ENCODE measurements at regions not wholly inside any gene's neighbourhood (a gene's known extent, or its start where the extent isn't known, plus 50 kb on each side); places are given as distances from the start of the nearest gene placed in this dataset.

- no peak for TF ChIP-seq CTCF (IDR thresholded peaks at IDR 0.05; ENCODE audit: unreplicated experiment)
- BruUV-seq (replicated peaks) = no TSS peak
- DNase-seq (ENCODE audit: unreplicated experiment) = peak; percentile 19
- no peaks in the 10 kb centered on the region for H3K27me3 Mint-ChIP-seq (ENCODE audit: insufficient read depth, unreplicated experiment)
- no peaks in the 10 kb centered on the region for H3K36me3 Mint-ChIP-seq (ENCODE audit: insufficient read depth, unreplicated experiment)
- intact Hi-C loops (cut with micrococcal nuclease) = no loop called here
- ChIA-PET POLR2A (interaction anchor here (0.6 kb wide), 1 partner anchor 458 kb away, joined by 3 read pairs; no protein-coding TSS in a partner anchor), CTCF (no interaction called here)
- H3K27ac Mint-ChIP-seq (ENCODE audit: low read depth, unreplicated experiment) = no peak overlapping the region
- H3K9me3 Mint-ChIP-seq (ENCODE audit: unreplicated experiment) = no peaks in the 10 kb centered on the region
- peaks cover 16% of the 10 kb centered on the region for H3K4me1 Mint-ChIP-seq (ENCODE audit: insufficient read depth, unreplicated experiment)
- no peak overlapping the region for H3K4me3 Mint-ChIP-seq (ENCODE audit: unreplicated experiment)
Observed at GRCh38 chr5:109529987-109530386, 120.2 kb upstream of the PJA2 start.

- no peak overlapping the region for H3K4me3 Mint-ChIP-seq (ENCODE audit: unreplicated experiment)
- peaks cover 16% of the 10 kb centered on the region for H3K4me1 Mint-ChIP-seq (ENCODE audit: insufficient read depth, unreplicated experiment)
- intact Hi-C loops (cut with micrococcal nuclease) = no loop called here
- no TSS peak for BruUV-seq (replicated peaks)
- peak; percentile 43 for DNase-seq (ENCODE audit: unreplicated experiment)
- CTCF ChIA-PET = no interaction called here
- no peak overlapping the region for H3K27ac Mint-ChIP-seq (ENCODE audit: low read depth, unreplicated experiment)
- no peaks in the 10 kb centered on the region for H3K36me3 Mint-ChIP-seq (ENCODE audit: insufficient read depth, unreplicated experiment)
- POLR2A ChIA-PET = interaction anchor here (0.6 kb wide), 1 partner anchor 120 kb away, joined by 3 read pairs; the partner anchor contains the start of gene PJA2
- no peaks in the 10 kb centered on the region for H3K9me3 Mint-ChIP-seq (ENCODE audit: unreplicated experiment)
- H3K27me3 Mint-ChIP-seq (ENCODE audit: insufficient read depth, unreplicated experiment) = no peaks in the 10 kb centered on the region
- TF ChIP-seq CTCF (IDR thresholded peaks at IDR 0.05; ENCODE audit: unreplicated experiment) = no peak
Observed at GRCh38 chr5:109529520-109529919, 119.7 kb upstream of the PJA2 start.

GRCh38 chr5:109524555-109524954, 114.8 kb upstream of the PJA2 start:
- CTCF ChIA-PET = no interaction called here
- BruUV-seq (replicated peaks) = no TSS peak
- intact Hi-C loops (cut with micrococcal nuclease) = no loop called here
- Mint-ChIP-seq H3K4me1 (ENCODE audit: insufficient read depth, unreplicated experiment) (no peaks in the 10 kb centered on the region), H3K4me3 (ENCODE audit: unreplicated experiment) (no peak overlapping the region), H3K27me3 (ENCODE audit: insufficient read depth, unreplicated experiment) (no peaks in the 10 kb centered on the region), H3K27ac (ENCODE audit: low read depth, unreplicated experiment) (no peak overlapping the region), H3K36me3 (ENCODE audit: insufficient read depth, unreplicated experiment) (no peaks in the 10 kb centered on the region), H3K9me3 (ENCODE audit: unreplicated experiment) (no peaks in the 10 kb centered on the region)
- TF ChIP-seq CTCF (IDR thresholded peaks at IDR 0.05; ENCODE audit: unreplicated experiment) = no peak
- no peak for DNase-seq (ENCODE audit: unreplicated experiment)
- POLR2A ChIA-PET = no interaction called here

DNA sequence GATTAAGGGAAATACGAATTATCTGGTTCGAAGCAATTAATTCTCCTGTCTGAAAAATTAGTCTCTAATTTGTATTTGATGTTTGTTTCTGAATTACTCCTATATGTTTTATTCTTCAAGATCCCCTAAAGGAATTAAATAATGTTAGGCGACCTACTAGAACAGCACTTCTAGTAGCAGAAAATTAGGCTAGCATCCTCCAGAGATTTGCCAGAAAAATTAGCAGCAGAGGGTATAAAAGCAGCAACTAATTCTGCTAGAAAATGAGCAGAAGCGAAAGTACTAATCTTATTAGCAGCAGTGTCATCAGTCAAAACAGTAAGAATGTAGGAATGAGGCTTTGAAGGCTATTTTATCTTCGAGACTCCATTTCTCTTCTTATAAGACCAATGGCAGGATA, 114.3 kb upstream of the PJA2 start:
- Mint-ChIP-seq H3K9me3 (ENCODE audit: unreplicated experiment) (no peaks in the 10 kb centered on the region), H3K27ac (ENCODE audit: low read depth, unreplicated experiment) (no peak overlapping the region), H3K27me3 (ENCODE audit: insufficient read depth, unreplicated experiment) (no peaks in the 10 kb centered on the region), H3K4me1 (ENCODE audit: insufficient read depth, unreplicated experiment) (no peaks in the 10 kb centered on the region), H3K36me3 (ENCODE audit: insufficient read depth, unreplicated experiment) (no peaks in the 10 kb centered on the region), H3K4me3 (ENCODE audit: unreplicated experiment) (no peak overlapping the region)
- ChIA-PET POLR2A (no interaction called here), CTCF (no interaction called here)
- DNase-seq (ENCODE audit: unreplicated experiment) = no peak
- no peak for TF ChIP-seq CTCF (IDR thresholded peaks at IDR 0.05; ENCODE audit: unreplicated experiment)
- intact Hi-C loops (cut with micrococcal nuclease) = no loop called here
- no TSS peak for BruUV-seq (replicated peaks)
